Esophagus muscularis mucosa (tissue), 4 donors: ENCODE measurements at regions not wholly inside any gene's neighbourhood (a gene's known extent, or its start where the extent isn't known, plus 50 kb on each side); places are given as distances from the start of the nearest gene placed in this dataset.
"Not testable (repeated sequence)": the region's sequence is repeated elsewhere in the genome, so short reads cannot be mapped to it uniquely, and the experiment has no call there.

Experiments
- EP300 ChIP-seq: sonication (generic); formaldehyde crosslinking; IDR thresholded peaks from one replicate; pipeline ENCODE4 v1.6.1; 2017; ENCODE audit warnings: antibody characterized with exemption
- POLR2A ChIP-seq: fragments of 450-650 bp; IDR thresholded peaks from one replicate; pipeline ENCODE4 v1.6.1; 2017; ENCODE audit warnings: antibody characterized with exemption, moderate library complexity, mild to moderate bottlenecking, low read depth
- POLR2AphosphoS5 ChIP-seq, 2 donors: sonication (generic); formaldehyde crosslinking; IDR thresholded peaks; one replicate each; pipeline ENCODE4 v1.6.1; 2017; ENCODE audit warnings: antibody characterized with exemption in 2 of 2
- TF ChIP-seq, protein P1 (sequence below), 3 experiments: fragments of 200-600 bp in 2 of 3; fragments of 450-650 bp in 1 of 3; sonication (generic) in 2 of 3; IDR thresholded peaks; one replicate each; pipeline ENCODE4 v1.5.1; 2017 to 2019; ENCODE audit warnings: antibody characterized with exemption in 3 of 3, mild to moderate bottlenecking in 2 of 3, moderate library complexity in 1 of 3

DNA sequence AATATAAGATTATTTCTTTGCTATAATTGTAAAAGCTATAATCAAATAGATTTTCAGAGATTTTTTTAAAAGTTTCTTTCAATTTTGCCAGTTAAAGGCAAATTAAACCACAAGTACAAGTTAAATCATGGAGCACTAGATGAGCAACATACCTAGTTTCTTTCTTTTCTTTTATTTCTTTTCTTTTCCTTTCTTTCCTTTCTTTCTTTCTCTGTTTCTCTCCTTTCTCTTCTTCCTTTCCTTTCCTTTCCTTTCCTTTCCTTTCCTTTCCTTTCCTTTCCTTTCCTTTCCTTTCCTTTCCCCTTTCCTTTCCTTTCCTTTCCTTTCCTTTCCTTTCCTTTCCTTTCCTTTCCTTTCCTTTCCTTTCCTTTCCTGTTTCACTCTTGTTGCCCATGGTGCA is 62.5 kb upstream of the MOCS2 start:
- TF ChIP-seq POLR2AphosphoS5 (IDR thresholded peaks at IDR 0.05); POLR2A; EP300: not testable (repeated sequence)
- TF ChIP-seq, protein P1, sequence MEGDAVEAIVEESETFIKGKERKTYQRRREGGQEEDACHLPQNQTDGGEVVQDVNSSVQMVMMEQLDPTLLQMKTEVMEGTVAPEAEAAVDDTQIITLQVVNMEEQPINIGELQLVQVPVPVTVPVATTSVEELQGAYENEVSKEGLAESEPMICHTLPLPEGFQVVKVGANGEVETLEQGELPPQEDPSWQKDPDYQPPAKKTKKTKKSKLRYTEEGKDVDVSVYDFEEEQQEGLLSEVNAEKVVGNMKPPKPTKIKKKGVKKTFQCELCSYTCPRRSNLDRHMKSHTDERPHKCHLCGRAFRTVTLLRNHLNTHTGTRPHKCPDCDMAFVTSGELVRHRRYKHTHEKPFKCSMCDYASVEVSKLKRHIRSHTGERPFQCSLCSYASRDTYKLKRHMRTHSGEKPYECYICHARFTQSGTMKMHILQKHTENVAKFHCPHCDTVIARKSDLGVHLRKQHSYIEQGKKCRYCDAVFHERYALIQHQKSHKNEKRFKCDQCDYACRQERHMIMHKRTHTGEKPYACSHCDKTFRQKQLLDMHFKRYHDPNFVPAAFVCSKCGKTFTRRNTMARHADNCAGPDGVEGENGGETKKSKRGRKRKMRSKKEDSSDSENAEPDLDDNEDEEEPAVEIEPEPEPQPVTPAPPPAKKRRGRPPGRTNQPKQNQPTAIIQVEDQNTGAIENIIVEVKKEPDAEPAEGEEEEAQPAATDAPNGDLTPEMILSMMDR (IDR thresholded peaks at IDR 0.05) = not testable (repeated sequence)
